ENCODE measurements at regions not wholly inside any gene's neighbourhood (a gene's known extent, or its start where the extent isn't known, plus 50 kb on each side); places are given as distances from the start of the nearest gene placed in this dataset.

DNA sequence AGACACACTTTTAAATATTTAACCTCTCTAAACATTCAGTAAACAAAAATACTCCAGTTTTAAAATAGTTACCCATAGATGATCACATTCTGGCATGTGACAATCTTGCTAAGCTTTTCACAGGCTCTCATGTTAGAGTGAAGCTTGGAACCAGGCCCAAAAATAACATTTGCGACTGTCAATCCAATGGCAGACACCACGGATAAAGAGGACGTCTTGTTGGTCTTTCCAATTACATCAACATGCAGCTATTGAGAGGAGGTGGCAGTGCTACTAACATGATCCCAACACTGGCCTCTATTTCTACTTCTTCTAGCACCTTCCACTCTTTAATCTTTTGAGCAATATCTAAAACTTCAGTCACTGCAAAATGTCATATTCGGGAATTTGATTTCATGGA, 970.8 kb upstream of the TENM3 start:
- TF ChIP-seq POLR2A (IDR thresholded peaks at IDR 0.05; ENCODE audit: low read depth, low read length) (no peak), EZH2 (IDR thresholded peaks at IDR 0.05; ENCODE audit: borderline replicate concordance, control insufficient read depth, low read depth, low read length) (no peak)

Data from GM12878 (cell line).